PC-9 (cell line): ENCODE measurements at regions not wholly inside any gene's neighbourhood (a gene's known extent, or its start where the extent isn't known, plus 50 kb on each side); places are given as distances from the start of the nearest gene placed in this dataset.
"Not testable (repeated sequence)": the region's sequence is repeated elsewhere in the genome, so short reads cannot be mapped to it uniquely, and the experiment has no call there.

Experiments
- BruUV-seq: library from RNA; stranded (reverse); fragments of 400-500 nt; replicated peaks from 2 replicates; lab custom pipeline; 2021; lab: Mats Ljungman, UMichigan
- CTCF ChIA-PET: fragments of 300-600 bp; sonication (Branson Sonifier 250); formaldehyde crosslinking; loops from one replicate; lab custom pipeline; 2022; ENCODE audit warnings: antibody characterized with exemption; lab: Charles Lee
- POLR2A ChIA-PET: fragments of 300-600 bp; sonication (Branson Sonifier 250); formaldehyde crosslinking; loops from one replicate; lab custom pipeline; 2022; ENCODE audit warnings: antibody characterized with exemption; ENCODE audit not compliant: unreplicated experiment; lab: Charles Lee
- DNase-seq, 2 experiments: peaks; one replicate each; pipeline versions ENCODE4 v3.0.0 to v3.0.0-alpha.2; 2015 to 2022; ENCODE audit warnings: mixed read lengths in 1 of 2
- H2AFZ ChIP-seq: fragments of 200-600 bp; sonication (generic); 2 replicates; pipeline ENCODE4 v1.8.1; 2017; ENCODE audit warnings: antibody characterized with exemption
- H3F3A ChIP-seq: fragments of 200-600 bp; sonication (generic); 2 replicates; pipeline ENCODE4 v1.8.1; 2017; ENCODE audit warnings: antibody characterized with exemption, mild to moderate bottlenecking, low read depth; ENCODE audit not compliant: insufficient read depth
- H3K27ac ChIP-seq: fragments of 200-600 bp; sonication (generic); 2 replicates; pipeline ENCODE4 v1.6.1; 2016; ENCODE audit warnings: mixed run types
- H3K27me3 ChIP-seq: fragments of 200-600 bp; sonication (generic); 2 replicates; pipeline ENCODE4 v1.6.1; 2016; ENCODE audit warnings: low read depth, mixed run types; ENCODE audit not compliant: insufficient read depth
- H3K36me3 ChIP-seq: fragments of 200-600 bp; sonication (generic); 2 replicates; pipeline ENCODE4 v1.6.1; 2016; ENCODE audit warnings: low read depth, mixed run types
- H3K4me1 ChIP-seq: fragments of 200-600 bp; sonication (generic); replicated peaks from 2 replicates; pipeline ENCODE4 v1.6.1; 2016; ENCODE audit warnings: mixed run types; ENCODE audit not compliant: insufficient read depth
- H3K4me2 ChIP-seq: fragments of 200-600 bp; sonication (generic); 2 replicates; pipeline ENCODE4 v1.6.1; 2017; ENCODE audit warnings: mixed run types
- H3K4me3 ChIP-seq: fragments of 200-600 bp; sonication (generic); 2 replicates; pipeline ENCODE4 v1.6.1; 2016; ENCODE audit warnings: mixed run types
- H3K79me2 ChIP-seq: fragments of 200-600 bp; sonication (generic); 2 replicates; pipeline ENCODE4 v1.6.1; 2017; ENCODE audit warnings: low read depth, mixed run types
- H3K9me2 ChIP-seq: fragments of 200-600 bp; sonication (generic); 2 replicates; pipeline ENCODE4 v1.8.1; 2017; ENCODE audit warnings: mild to moderate bottlenecking; ENCODE audit not compliant: insufficient read depth
- H3K9me3 ChIP-seq: fragments of 200-600 bp; sonication (generic); 2 replicates; pipeline ENCODE4 v1.8.1; 2016; ENCODE audit warnings: low read depth; ENCODE audit not compliant: insufficient read depth
- H4K20me1 ChIP-seq: fragments of 200-600 bp; sonication (generic); 2 replicates; pipeline ENCODE4 v1.8.1; 2017; ENCODE audit not compliant: insufficient read depth
- EZH2 ChIP-seq: fragments of 200-600 bp; sonication (generic); IDR thresholded peaks from 2 replicates; pipeline ENCODE4 v1.8.0; 2017; ENCODE audit warnings: antibody characterized with exemption, low read depth
- intact Hi-C: fragments of 100-400 bp; cut with micrococcal nuclease; formaldehyde crosslinking; loops from one replicate; pipeline ENCODE4 v1.10.0; 2022; ENCODE audit not compliant: unreplicated experiment
- TF ChIP-seq, protein P1 (sequence below): fragments of 200-600 bp; sonication (generic); conservative IDR thresholded peaks from 2 replicates; pipeline ENCODE4 v1.6.1; 2017; ENCODE audit warnings: mixed run types, antibody characterized with exemption, mild to moderate bottlenecking, moderate library complexity

DNA sequence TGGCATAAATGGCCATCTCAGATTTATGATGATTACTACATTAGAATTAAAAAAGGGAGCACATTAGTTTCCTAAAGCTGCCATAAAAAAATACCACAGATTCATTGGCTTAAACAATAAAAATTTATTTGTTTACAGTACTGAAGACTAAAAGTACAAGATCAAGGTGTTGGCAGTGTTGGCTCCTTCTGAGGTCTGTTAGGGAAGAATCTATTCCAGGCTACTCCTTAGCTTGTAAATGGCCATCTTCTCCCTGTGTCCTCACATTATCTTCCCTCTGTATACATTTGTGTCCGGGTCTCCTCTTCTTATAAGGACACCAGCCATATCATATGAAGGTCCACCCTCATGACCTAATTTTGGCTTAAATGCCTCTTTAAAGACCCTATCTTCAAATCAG lies 341.0 kb downstream of the SLC7A11 start:
- H3K27ac ChIP-seq, result no peak overlapping the region
- H3F3A ChIP-seq, result no peaks in the 10 kb centered on the region
- H2AFZ ChIP-seq, result no peak overlapping the region
- H3K4me2 ChIP-seq, result no peak overlapping the region
- CTCF ChIA-PET, result no interaction called here
- intact Hi-C loops, result no loop called here
- H3K4me1 ChIP-seq, result no peaks in the 10 kb centered on the region
- no peaks in the 10 kb centered on the region for H4K20me1 ChIP-seq
- no peaks in the 10 kb centered on the region for H3K36me3 ChIP-seq
- no peaks in the 10 kb centered on the region for H3K9me2 ChIP-seq
- POLR2A ChIA-PET, result no interaction called here
- no peaks in the 10 kb centered on the region for H3K79me2 ChIP-seq
- TF ChIP-seq, protein P1, sequence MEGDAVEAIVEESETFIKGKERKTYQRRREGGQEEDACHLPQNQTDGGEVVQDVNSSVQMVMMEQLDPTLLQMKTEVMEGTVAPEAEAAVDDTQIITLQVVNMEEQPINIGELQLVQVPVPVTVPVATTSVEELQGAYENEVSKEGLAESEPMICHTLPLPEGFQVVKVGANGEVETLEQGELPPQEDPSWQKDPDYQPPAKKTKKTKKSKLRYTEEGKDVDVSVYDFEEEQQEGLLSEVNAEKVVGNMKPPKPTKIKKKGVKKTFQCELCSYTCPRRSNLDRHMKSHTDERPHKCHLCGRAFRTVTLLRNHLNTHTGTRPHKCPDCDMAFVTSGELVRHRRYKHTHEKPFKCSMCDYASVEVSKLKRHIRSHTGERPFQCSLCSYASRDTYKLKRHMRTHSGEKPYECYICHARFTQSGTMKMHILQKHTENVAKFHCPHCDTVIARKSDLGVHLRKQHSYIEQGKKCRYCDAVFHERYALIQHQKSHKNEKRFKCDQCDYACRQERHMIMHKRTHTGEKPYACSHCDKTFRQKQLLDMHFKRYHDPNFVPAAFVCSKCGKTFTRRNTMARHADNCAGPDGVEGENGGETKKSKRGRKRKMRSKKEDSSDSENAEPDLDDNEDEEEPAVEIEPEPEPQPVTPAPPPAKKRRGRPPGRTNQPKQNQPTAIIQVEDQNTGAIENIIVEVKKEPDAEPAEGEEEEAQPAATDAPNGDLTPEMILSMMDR, result no peak
- TF ChIP-seq EZH2, result no peak
- no TSS peak for BruUV-seq
- H3K9me3 ChIP-seq, result no peaks in the 10 kb centered on the region
- no peaks in the 10 kb centered on the region for H3K27me3 ChIP-seq
- H3K4me3 ChIP-seq, result no peak overlapping the region
- DNase-seq, result no peak

GRCh38 chr4:137896221-137896737 lies 345.9 kb downstream of the SLC7A11 start:
- Histone ChIP-seq H3K4me2 (no peak overlapping the region), H3K36me3 (no peaks in the 10 kb centered on the region), H3K79me2 (no peaks in the 10 kb centered on the region), H3K9me3 (no peaks in the 10 kb centered on the region), H3K27me3 (no peaks in the 10 kb centered on the region), H3F3A (no peaks in the 10 kb centered on the region), H3K27ac (no peak overlapping the region), H2AFZ (no peak overlapping the region), H3K4me1 (no peaks in the 10 kb centered on the region), H4K20me1 (no peaks in the 10 kb centered on the region), H3K9me2 (no peaks in the 10 kb centered on the region), H3K4me3 (no peak overlapping the region)
- BruUV-seq, result no TSS peak
- POLR2A ChIA-PET, result interaction anchor here (0.5 kb wide), 1 partner anchor 15 kb away, joined by 3 read pairs; no protein-coding TSS in a partner anchor
- intact Hi-C loops, result no loop called here
- CTCF ChIA-PET, result no interaction called here
- TF ChIP-seq EZH2, result no peak
- TF ChIP-seq, protein P1, result no peak
- DNase-seq, result no peak

- H2AFZ ChIP-seq, H3K27me3 ChIP-seq, H3F3A ChIP-seq, H3K36me3 ChIP-seq, H3K4me2 ChIP-seq, BruUV-seq, intact Hi-C loops, H3K79me2 ChIP-seq, CTCF ChIA-PET, H3K4me1 ChIP-seq, H3K27ac ChIP-seq, H3K9me2 ChIP-seq, H3K4me3 ChIP-seq, H3K9me3 ChIP-seq, DNase-seq, POLR2A ChIA-PET, H4K20me1 ChIP-seq: not testable (repeated sequence)
Measured at GRCh38 chr4:137895515-137895914, 346.6 kb downstream of the SLC7A11 start.

GRCh38 chr4:137892134-137892533 lies 350.0 kb downstream of the SLC7A11 start:
- no TSS peak for BruUV-seq
- CTCF ChIA-PET, result no interaction called here
- no peak overlapping the region for H3K4me2 ChIP-seq
- H3K9me3 ChIP-seq, result no peaks in the 10 kb centered on the region
- DNase-seq, result no peak
- no peak overlapping the region; the same call in 1 of the 2 replicates for H3K4me3 ChIP-seq
- no peak overlapping the region for H3K27ac ChIP-seq
- H4K20me1 ChIP-seq, result no peaks in the 10 kb centered on the region
- no peak overlapping the region for H2AFZ ChIP-seq
- no peaks in the 10 kb centered on the region for H3K9me2 ChIP-seq
- POLR2A ChIA-PET, result interaction anchor here (0.7 kb wide), 2 partner anchors 283 to 382 kb away, joined by 5 to 7 read pairs; no protein-coding TSS in a partner anchor
- no peaks in the 10 kb centered on the region for H3F3A ChIP-seq
- intact Hi-C loops, result no loop called here
- no peaks in the 10 kb centered on the region for H3K79me2 ChIP-seq
- no peaks in the 10 kb centered on the region for H3K27me3 ChIP-seq
- no peaks in the 10 kb centered on the region for H3K36me3 ChIP-seq
- TF ChIP-seq EZH2, result no peak
- TF ChIP-seq, protein P1, result no peak
- H3K4me1 ChIP-seq, result no peaks in the 10 kb centered on the region
